Fibroblast of villous mesenchyme (primary cell): ENCODE measurements at regions not wholly inside any gene's neighbourhood (a gene's known extent, or its start where the extent isn't known, plus 50 kb on each side); places are given as distances from the start of the nearest gene placed in this dataset.

Experiments
- DNase-seq: peaks from one replicate; pipeline ENCODE4 v3.0.0-alpha.2; 2010; ENCODE audit warnings: low read depth
- H3K4me3 ChIP-seq: 2 replicates; pipeline ENCODE4 v1.5.1; 2011; ENCODE audit warnings: low read depth, mild to moderate bottlenecking, low read length
- TF ChIP-seq, protein P1 (sequence below): IDR thresholded peaks from 2 replicates; pipeline ENCODE4 v1.5.1; 2012; ENCODE audit warnings: low read depth, mild to moderate bottlenecking, low read length; ENCODE audit not compliant: insufficient read depth

DNA sequence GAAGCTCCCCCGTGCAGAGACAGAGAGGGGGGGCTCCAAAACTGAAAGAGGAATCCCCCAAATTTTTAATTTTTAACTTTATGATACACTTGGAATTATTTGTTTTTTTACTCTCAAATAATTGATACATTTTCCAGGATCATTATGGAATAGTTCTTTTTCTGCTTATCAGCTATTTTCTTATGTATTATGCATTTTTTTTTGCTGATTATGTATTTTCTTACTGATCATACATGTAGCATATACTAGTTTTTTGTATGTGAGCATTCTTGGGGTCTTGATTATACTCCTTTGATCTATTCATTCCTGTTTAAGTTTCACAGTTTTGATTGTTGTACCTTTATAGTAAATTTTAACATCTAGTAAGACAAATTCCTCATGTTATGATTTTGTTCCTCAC is 55.5 kb upstream of the LDHB start:
- DNase-seq, result no peak
- H3K4me3 ChIP-seq, result no peak overlapping the region
- TF ChIP-seq, protein P1, sequence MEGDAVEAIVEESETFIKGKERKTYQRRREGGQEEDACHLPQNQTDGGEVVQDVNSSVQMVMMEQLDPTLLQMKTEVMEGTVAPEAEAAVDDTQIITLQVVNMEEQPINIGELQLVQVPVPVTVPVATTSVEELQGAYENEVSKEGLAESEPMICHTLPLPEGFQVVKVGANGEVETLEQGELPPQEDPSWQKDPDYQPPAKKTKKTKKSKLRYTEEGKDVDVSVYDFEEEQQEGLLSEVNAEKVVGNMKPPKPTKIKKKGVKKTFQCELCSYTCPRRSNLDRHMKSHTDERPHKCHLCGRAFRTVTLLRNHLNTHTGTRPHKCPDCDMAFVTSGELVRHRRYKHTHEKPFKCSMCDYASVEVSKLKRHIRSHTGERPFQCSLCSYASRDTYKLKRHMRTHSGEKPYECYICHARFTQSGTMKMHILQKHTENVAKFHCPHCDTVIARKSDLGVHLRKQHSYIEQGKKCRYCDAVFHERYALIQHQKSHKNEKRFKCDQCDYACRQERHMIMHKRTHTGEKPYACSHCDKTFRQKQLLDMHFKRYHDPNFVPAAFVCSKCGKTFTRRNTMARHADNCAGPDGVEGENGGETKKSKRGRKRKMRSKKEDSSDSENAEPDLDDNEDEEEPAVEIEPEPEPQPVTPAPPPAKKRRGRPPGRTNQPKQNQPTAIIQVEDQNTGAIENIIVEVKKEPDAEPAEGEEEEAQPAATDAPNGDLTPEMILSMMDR, result no peak

DNA sequence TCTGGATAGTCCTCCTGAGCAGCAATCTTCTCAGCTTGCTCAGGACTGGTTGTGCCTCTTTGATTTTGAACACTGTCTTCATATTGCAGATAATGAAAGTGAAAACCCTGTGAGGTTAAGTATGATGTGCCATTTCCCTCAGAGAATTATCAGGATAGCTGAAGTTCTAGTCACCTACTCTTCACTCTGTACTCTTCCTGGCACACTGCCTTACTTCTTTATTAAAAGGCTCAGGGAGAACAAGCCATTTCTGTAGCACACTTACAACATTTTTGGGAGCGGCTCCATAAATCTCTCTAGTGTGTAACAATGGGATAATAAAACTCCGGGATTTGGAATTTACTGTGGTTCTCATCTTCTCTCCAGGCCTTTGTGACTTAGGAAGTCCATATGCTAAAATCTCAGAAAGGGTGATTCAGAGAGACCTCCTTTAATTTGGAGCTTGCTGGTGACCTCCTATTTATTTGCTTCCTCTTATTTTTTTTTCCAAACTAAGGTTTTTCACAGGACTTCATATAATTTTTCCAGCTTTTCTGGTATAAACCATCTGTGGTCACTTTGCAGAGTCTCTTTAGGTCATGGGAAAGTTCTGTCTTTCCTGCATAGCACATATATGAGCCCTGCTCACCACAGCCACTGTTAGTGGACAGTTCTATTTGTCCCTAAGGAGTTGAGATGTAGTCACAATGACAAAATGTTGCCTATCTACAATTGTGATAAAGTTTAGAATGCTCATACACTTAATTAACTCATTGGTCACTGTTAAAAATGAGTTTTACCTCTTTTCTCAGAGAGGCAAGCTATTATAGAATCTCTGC is 53.5 kb upstream of the LDHB start:
- DNase-seq, result peak; percentile 5
- TF ChIP-seq, protein P1, result no peak
- no peak overlapping the region for H3K4me3 ChIP-seq
